SK-N-SH treated with all-trans-retinoic acid at 6 μM for 48 hours (cell line): ENCODE measurements at regions not wholly inside any gene's neighbourhood (a gene's known extent, or its start where the extent isn't known, plus 50 kb on each side); places are given as distances from the start of the nearest gene placed in this dataset.

Experiments used
- ATAC-seq: fragments of 200-7000 bp; cut with Tn5 transposase; 3 replicates; pipeline ENCODE4 v1.9.1; 2020; ENCODE audit warnings: mild to moderate bottlenecking, moderate library complexity
- ARNTL ChIP-seq: fragments of 450-650 bp; formaldehyde crosslinking; IDR thresholded peaks from 2 replicates; pipeline ENCODE4 v1.5.0; 2020; ENCODE audit warnings: low read depth, mild to moderate bottlenecking, moderate library complexity, borderline replicate concordance
- BACH2 ChIP-seq: fragments of 250-450 bp; sonication (Bioruptor Pico); IDR thresholded peaks from 2 replicates; pipeline ENCODE4 v1.9.0; 2021; ENCODE audit warnings: mild to moderate bottlenecking, borderline replicate concordance
- CSDC2 ChIP-seq: fragments of 250-450 bp; sonication (Bioruptor Pico); IDR thresholded peaks from 2 replicates; pipeline ENCODE4 v1.5.0; 2020; ENCODE audit warnings: mild to moderate bottlenecking, moderate library complexity
- ESRRG ChIP-seq: fragments of 250-450 bp; sonication (Bioruptor Pico); IDR thresholded peaks from 2 replicates; pipeline ENCODE4 v1.6.1; 2021; ENCODE audit warnings: mild to moderate bottlenecking
- GLIS3 ChIP-seq: fragments of 250-450 bp; sonication (Bioruptor Pico); IDR thresholded peaks from 2 replicates; pipeline ENCODE4 v1.5.0; 2020; ENCODE audit warnings: mild to moderate bottlenecking, moderate library complexity
- ISL1 ChIP-seq: fragments of 250-450 bp; sonication (Bioruptor Pico); IDR thresholded peaks from 2 replicates; pipeline ENCODE4 v2.1.2; 2022; ENCODE audit warnings: mild to moderate bottlenecking, moderate library complexity
- OSR1 ChIP-seq: fragments of 250-450 bp; sonication (Bioruptor Pico); IDR thresholded peaks from 2 replicates; pipeline ENCODE4 v1.8.0; 2022; ENCODE audit warnings: moderate library complexity, mild to moderate bottlenecking, inconsistent platforms
- PATZ1 ChIP-seq: fragments of 250-450 bp; sonication (Bioruptor Pico); IDR thresholded peaks from 2 replicates; pipeline ENCODE4 v1.8.0; 2020; ENCODE audit warnings: mild to moderate bottlenecking, moderate library complexity, borderline replicate concordance
- PPARA ChIP-seq: fragments of 250-450 bp; sonication (Bioruptor Pico); IDR thresholded peaks from 2 replicates; pipeline ENCODE4 v1.5.0; 2020; ENCODE audit warnings: mild to moderate bottlenecking, borderline replicate concordance
- RARB ChIP-seq: fragments of 250-450 bp; sonication (Bioruptor Pico); IDR thresholded peaks from 2 replicates; pipeline ENCODE4 v1.8.0; 2021; ENCODE audit warnings: mild to moderate bottlenecking, moderate library complexity
- SNAI2 ChIP-seq: fragments of 250-450 bp; sonication (Bioruptor Pico); IDR thresholded peaks from 2 replicates; pipeline ENCODE4 v1.5.0; 2020; ENCODE audit warnings: mild to moderate bottlenecking, moderate library complexity
- TCF4 ChIP-seq: fragments of 250-450 bp; sonication (Bioruptor Pico); IDR thresholded peaks from 2 replicates; pipeline ENCODE4 v1.8.0; 2021; ENCODE audit warnings: mild to moderate bottlenecking, moderate library complexity, borderline replicate concordance
- TOX ChIP-seq: fragments of 250-450 bp; sonication (Bioruptor Pico); IDR thresholded peaks from 2 replicates; pipeline ENCODE4 v1.8.0; 2021; ENCODE audit warnings: mild to moderate bottlenecking, moderate library complexity, borderline replicate concordance
- ZC3H10 ChIP-seq: fragments of 250-450 bp; sonication (Bioruptor Pico); IDR thresholded peaks from 2 replicates; pipeline ENCODE4 v1.5.1; 2021; ENCODE audit warnings: mild to moderate bottlenecking, moderate library complexity
- ZFP3 ChIP-seq: fragments of 250-450 bp; sonication (Bioruptor Pico); IDR thresholded peaks from 2 replicates; pipeline ENCODE4 v1.5.0; 2020; ENCODE audit warnings: mild to moderate bottlenecking, moderate library complexity
- ZFP30 ChIP-seq: fragments of 450-650 bp; formaldehyde crosslinking; IDR thresholded peaks from 2 replicates; pipeline ENCODE4 v1.5.0; 2022; ENCODE audit warnings: mild to moderate bottlenecking, moderate library complexity
- ZNF70 ChIP-seq: fragments of 450-650 bp; formaldehyde crosslinking; IDR thresholded peaks from 2 replicates; pipeline ENCODE4 v1.5.0; 2020; ENCODE audit warnings: mild to moderate bottlenecking, moderate library complexity
- ZNF8 ChIP-seq: fragments of 450-650 bp; formaldehyde crosslinking; IDR thresholded peaks from 2 replicates; pipeline ENCODE4 v1.5.0; 2020; ENCODE audit warnings: mild to moderate bottlenecking, moderate library complexity
- TF ChIP-seq, protein P1 (sequence below): fragments of 250-450 bp; sonication (Bioruptor Pico); IDR thresholded peaks from 2 replicates; pipeline ENCODE4 v1.5.0; 2020; ENCODE audit warnings: mild to moderate bottlenecking, moderate library complexity
- TF ChIP-seq, protein P2 (sequence below): fragments of 250-450 bp; sonication (Bioruptor Pico); IDR thresholded peaks from 2 replicates; pipeline ENCODE4 v1.5.1; 2020; ENCODE audit warnings: low read depth, mild to moderate bottlenecking, moderate library complexity
- TF ChIP-seq, protein P3 (sequence below): fragments of 250-450 bp; sonication (Bioruptor Pico); IDR thresholded peaks from 2 replicates; pipeline ENCODE4 v1.5.1; 2021; ENCODE audit warnings: mild to moderate bottlenecking, moderate library complexity

DNA sequence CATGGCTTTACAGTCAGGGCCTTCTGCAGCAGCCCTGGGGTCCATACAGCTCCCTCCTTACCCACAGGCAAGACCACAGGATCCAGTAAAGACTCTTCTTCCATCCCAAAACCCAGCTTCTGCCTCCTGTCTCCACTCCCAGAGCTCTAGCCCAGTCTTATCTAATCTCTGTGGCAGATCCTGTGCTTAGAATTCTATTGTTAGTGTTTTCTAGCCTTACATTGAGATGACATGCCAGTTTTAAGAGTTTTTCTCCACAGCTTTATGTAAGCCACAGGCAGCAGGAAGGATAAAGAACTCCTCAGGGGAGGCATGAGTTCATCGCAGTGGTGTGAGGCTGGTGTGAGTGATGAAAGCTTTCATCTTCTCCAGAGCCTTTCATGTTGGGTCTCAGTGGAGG is 129.1 kb downstream of the RCHY1 start:
- ATAC-seq = no peak
- TF ChIP-seq RARB (no peak), PPARA (CRISPR knock-in tag) (no peak), ZFP3 (CRISPR knock-in tag) (no peak), ESRRG (CRISPR knock-in tag) (no peak), ZNF8 (CRISPR knock-in tag) (no peak), TOX (CRISPR knock-in tag) (no peak), PATZ1 (CRISPR knock-in tag) (no peak), ZNF70 (CRISPR knock-in tag) (no peak), CSDC2 (no peak), ARNTL (CRISPR knock-in tag) (no peak)
- TF ChIP-seq, protein P1, sequence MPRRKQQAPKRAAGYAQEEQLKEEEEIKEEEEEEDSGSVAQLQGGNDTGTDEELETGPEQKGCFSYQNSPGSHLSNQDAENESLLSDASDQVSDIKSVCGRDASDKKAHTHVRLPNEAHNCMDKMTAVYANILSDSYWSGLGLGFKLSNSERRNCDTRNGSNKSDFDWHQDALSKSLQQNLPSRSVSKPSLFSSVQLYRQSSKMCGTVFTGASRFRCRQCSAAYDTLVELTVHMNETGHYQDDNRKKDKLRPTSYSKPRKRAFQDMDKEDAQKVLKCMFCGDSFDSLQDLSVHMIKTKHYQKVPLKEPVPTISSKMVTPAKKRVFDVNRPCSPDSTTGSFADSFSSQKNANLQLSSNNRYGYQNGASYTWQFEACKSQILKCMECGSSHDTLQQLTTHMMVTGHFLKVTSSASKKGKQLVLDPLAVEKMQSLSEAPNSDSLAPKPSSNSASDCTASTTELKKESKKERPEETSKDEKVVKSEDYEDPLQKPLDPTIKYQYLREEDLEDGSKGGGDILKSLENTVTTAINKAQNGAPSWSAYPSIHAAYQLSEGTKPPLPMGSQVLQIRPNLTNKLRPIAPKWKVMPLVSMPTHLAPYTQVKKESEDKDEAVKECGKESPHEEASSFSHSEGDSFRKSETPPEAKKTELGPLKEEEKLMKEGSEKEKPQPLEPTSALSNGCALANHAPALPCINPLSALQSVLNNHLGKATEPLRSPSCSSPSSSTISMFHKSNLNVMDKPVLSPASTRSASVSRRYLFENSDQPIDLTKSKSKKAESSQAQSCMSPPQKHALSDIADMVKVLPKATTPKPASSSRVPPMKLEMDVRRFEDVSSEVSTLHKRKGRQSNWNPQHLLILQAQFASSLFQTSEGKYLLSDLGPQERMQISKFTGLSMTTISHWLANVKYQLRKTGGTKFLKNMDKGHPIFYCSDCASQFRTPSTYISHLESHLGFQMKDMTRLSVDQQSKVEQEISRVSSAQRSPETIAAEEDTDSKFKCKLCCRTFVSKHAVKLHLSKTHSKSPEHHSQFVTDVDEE (CRISPR knock-in tag) = no peak

DNA sequence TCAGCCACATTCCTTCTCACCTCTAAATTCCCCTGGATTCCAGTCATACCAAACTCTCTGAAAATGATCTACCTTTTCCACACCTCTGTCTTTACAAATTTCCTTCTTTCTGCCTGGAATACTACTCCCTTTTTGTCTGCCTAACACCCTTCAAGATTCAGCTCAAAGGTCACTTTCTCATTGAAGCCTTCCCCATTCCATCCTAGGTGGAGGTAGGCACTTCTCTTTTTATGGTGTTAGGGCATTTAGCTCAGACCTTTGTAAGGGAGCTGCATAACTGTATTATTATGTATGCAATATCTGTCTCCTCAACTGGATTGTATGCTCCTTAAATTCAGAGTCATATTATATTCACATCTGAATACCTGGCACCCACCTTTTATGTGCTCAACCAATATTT is 137.7 kb downstream of the RCHY1 start:
- no peak for ATAC-seq
- no peak for TF ChIP-seq TCF4
- TF ChIP-seq BACH2 (CRISPR knock-in tag) = no peak
- TF ChIP-seq PPARA (CRISPR knock-in tag) = no peak
- no peak for TF ChIP-seq ZFP30 (CRISPR knock-in tag)
- no peak for TF ChIP-seq ESRRG (CRISPR knock-in tag)
- no peak for TF ChIP-seq GLIS3 (CRISPR knock-in tag)
- no peak for TF ChIP-seq ZFP3 (CRISPR knock-in tag)
- TF ChIP-seq, protein P2, sequence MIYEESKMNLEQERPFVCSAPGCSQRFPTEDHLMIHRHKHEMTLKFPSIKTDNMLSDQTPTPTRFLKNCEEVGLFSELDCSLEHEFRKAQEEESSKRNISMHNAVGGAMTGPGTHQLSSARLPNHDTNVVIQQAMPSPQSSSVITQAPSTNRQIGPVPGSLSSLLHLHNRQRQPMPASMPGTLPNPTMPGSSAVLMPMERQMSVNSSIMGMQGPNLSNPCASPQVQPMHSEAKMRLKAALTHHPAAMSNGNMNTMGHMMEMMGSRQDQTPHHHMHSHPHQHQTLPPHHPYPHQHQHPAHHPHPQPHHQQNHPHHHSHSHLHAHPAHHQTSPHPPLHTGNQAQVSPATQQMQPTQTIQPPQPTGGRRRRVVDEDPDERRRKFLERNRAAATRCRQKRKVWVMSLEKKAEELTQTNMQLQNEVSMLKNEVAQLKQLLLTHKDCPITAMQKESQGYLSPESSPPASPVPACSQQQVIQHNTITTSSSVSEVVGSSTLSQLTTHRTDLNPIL (CRISPR knock-in tag) = no peak
- TF ChIP-seq SNAI2 (CRISPR knock-in tag) = no peak
- TF ChIP-seq ISL1 (CRISPR knock-in tag) = no peak
- TF ChIP-seq, protein P3, sequence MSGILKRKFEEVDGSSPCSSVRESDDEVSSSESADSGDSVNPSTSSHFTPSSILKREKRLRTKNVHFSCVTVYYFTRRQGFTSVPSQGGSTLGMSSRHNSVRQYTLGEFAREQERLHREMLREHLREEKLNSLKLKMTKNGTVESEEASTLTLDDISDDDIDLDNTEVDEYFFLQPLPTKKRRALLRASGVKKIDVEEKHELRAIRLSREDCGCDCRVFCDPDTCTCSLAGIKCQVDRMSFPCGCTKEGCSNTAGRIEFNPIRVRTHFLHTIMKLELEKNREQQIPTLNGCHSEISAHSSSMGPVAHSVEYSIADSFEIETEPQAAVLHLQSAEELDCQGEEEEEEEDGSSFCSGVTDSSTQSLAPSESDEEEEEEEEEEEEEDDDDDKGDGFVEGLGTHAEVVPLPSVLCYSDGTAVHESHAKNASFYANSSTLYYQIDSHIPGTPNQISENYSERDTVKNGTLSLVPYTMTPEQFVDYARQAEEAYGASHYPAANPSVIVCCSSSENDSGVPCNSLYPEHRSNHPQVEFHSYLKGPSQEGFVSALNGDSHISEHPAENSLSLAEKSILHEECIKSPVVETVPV (CRISPR knock-in tag) = no peak
- no peak for TF ChIP-seq OSR1 (CRISPR knock-in tag)
- TF ChIP-seq CSDC2 = no peak
- TF ChIP-seq, protein P1 (CRISPR knock-in tag) = no peak
- no peak for TF ChIP-seq ZNF8 (CRISPR knock-in tag)

DNA sequence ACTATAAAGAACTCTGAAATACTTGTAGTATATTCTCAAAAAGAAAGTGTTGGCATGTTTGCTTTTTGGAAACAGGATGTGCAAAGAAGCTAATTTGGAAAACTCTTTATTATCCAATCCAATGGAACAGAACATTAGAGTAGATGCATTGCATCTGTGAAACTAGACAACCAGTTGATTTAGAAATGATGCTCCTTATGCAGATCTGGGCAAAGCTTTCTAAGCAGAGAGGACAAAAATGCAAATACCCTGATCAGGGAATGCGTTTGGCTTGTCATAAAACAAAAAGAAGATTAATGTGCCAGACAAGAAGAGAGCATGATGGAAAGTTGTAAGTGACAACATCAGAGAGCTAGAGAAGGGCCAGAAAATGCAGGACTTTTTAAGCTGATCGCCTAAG is 142.3 kb downstream of the RCHY1 start:
- TF ChIP-seq, protein P2 (CRISPR knock-in tag) = no peak
- no peak for TF ChIP-seq ZC3H10 (CRISPR knock-in tag)
- TF ChIP-seq ESRRG (CRISPR knock-in tag) = no peak
- no peak for TF ChIP-seq SNAI2 (CRISPR knock-in tag)
- TF ChIP-seq, protein P1 (CRISPR knock-in tag) = no peak
- TF ChIP-seq ZNF70 (CRISPR knock-in tag) = no peak
- no peak for ATAC-seq
